HTR-8/SVneo (cell line): ENCODE measurements at regions not wholly inside any gene's neighbourhood (a gene's known extent, or its start where the extent isn't known, plus 50 kb on each side); places are given as distances from the start of the nearest gene placed in this dataset.

ENCODE experiments used
- DNase-seq: peaks from one replicate; pipeline ENCODE4 v3.0.0; 2011; ENCODE audit warnings: low spot score, mixed read lengths; ENCODE audit not compliant: insufficient read length
- FAIRE-seq: peaks from 2 replicates; lab custom pipeline; 2011; peaks lifted over from hg19 to GRCh38; lab: Jason Lieb, UNC

DNA sequence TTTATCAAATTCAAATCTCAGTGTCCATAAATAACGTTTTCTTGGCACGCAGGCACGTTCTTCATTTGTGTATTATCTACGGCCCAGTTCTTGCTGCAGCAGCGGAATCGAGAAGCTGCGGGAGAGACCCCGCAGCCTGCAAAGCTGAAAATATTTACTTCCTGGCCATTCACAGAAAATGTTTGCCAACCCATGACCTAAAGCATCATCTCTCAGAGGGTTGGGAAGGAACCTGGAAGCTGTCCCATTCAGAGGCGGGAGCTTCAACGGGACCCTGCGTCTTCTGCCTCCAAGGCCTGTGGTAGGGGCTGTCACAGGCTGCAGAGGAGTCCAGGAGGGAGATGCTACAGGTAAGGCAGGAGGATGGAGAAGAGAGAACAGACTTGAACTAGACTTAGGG lies 319.2 kb downstream of the MN1 start:
- FAIRE-seq, result no peak
- no peak for DNase-seq

DNA sequence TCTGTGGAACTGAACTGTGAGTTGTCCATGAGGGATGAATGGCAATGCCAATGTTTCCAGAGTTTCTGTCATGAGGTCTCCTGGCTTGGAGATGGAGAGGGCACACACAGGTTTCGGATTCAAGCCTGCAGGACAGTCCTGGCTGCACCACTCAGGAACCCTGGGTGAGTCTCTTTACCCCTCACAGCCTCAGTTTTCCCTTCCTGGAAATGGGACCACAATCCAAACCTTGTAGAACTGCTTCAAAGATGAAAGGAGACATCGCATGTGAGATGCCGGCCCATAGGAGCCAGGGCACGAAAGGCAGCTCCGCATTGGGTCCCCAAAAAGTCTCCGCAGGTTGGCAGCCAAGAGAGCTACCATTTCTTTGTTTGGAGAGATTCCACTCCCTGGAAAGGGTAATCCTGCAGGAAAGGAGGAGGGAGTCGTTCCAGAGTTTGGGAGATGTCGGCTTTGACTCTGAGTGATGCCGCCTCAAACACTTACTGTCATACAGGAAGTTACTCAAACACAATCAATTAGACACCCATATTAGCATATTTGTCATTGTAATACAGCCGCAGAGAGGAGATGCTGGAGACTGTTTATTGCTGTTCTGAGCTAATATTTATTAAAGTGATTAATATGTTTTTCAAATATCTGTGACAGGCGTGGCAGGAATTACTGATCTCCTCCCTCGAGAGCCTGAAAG lies 318.3 kb downstream of the MN1 start:
- no peak for FAIRE-seq
- DNase-seq, result no peak

DNA sequence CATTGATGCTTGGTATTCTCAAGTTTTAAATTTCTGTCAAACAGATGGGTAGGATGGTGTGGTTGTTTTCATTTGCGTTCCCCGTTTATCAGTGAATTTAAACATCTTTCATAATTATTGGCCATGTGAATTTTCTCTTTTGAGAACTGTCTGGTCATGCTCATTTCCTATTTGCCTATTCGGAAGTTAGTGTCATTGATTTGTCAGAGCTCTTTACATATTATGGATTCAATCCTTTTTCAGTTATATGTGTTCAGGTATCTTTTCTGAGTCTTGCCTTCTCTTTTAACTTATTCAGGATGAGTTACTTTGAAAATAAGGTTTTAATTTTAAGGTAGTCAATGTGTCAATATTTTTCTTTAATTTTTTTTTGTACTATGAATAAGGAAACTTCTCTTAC lies 315.7 kb downstream of the MN1 start:
- DNase-seq, result no peak
- FAIRE-seq, result no peak

DNA sequence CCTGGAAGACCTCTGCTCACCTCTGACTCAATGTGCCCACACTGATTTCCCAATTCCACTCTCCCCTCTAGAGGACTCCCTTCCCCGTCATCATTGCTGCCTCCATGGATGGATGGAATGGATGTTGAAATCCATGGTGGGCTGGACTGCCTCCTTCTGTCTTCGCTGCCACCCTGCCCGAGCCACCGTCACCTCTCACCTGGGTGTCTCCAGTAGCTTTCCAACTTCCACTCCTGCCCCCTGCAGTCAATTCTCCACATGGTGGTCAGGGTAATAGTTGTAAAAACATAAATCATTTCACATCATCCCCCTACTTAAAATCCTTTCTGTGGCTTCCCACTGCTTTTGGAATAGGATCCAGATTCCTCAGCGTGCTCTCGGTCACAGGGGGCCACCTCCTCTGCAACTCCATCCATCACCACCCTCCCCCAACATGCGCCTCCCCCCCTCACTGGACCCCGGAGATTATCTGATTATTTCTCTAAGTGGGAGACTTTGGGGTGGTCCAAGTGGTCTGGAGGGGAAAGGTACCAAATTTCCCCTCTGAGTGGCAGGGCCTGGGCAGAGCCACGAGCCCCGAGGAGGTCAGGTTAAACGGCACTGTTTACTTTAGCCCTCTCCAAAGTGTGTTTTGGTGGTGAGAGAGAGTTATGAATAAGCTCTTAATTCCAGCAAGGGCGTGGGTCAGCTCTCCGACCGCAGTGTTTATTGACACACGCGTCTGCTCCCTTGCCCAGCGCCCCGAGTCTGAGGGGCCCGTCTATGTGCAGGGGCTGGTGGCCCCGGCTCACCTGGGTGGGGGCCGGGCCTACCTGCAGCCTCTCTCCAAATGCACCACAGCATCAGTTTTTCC lies 313.7 kb downstream of the MN1 start:
- no peak for DNase-seq
- FAIRE-seq, result no peak

DNA sequence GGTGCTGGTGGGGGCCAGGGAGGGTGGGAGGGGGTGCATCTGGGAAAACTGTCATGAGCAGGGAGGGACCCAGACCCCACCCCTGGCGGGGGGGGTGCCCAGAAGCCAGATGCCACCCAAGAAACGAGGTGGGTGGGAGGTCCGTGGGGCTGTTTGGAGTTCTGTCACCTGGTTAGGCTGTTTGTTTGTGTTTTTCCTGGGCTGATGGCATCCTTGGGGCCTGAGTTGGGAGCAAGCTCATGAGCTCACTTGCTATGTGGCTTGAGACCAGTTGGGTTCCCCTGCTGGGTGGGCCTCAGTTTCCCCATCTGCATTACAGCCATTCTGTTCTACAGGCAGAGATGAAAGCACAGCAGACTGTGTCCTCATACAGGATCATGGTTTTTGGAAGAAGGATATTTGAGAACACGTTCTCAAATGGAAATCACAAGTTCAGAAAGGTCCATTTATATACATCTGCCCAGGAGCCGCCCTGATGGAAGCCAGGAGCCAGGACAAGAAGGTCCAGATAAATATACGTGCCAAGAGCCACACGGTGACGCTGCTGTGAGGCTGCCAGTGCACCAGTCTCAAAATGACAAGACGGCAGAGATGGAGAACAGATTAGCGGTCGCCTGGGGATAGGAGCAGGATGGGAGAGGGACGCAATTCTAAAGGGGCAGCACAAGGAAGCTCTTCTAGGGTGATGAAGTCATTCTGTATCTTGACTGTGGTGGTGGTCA lies 312.9 kb downstream of the MN1 start:
- no peak for FAIRE-seq

DNA sequence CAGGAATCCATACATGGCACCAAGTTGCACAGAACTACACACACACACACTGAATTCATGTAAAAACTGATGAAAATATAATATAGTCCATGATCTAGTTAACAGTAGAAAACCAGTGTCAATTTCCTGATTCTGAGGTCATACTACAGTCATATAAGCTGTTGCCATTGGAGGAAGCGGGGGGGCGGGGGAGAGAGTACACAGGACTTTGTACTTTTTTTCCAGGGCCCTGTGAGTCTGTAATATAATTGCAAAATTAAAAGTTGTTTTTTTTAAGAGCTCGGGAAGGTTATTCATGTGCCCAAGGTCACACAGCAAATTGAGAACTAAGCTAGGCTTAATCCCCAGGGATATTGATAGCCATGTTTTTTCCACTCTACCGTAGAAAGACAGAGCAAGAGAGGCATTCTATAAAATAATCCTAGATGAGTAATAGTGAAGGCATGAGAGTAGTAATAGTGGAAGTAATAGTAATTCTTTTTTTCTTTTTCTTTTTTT lies 312.3 kb downstream of the MN1 start:
- DNase-seq (no peak), FAIRE-seq (no peak)

More for the DNA sequence above, 312.9 kb downstream of the MN1 start:
- DNase-seq, result no peak

DNA sequence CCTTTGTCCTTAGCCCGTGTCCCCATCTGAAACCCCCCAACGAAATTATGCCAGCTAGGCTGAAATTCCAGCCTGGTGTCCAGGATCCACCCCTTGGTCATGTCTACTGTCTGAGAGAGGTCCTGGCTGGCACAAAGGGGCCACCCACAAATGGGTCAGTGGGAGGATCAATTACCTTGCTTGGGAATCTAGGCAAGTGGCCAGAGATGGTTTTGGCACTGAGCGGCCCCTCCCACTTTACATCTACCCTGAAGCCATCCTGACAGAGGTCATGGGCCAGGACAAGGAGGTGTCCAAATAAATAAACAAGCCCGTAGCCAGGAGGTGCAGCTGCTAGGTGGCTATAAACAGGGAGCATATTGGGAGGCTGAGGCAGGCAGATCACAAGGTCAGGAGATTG lies 311.5 kb downstream of the MN1 start:
- DNase-seq (no peak), FAIRE-seq (no peak)

DNA sequence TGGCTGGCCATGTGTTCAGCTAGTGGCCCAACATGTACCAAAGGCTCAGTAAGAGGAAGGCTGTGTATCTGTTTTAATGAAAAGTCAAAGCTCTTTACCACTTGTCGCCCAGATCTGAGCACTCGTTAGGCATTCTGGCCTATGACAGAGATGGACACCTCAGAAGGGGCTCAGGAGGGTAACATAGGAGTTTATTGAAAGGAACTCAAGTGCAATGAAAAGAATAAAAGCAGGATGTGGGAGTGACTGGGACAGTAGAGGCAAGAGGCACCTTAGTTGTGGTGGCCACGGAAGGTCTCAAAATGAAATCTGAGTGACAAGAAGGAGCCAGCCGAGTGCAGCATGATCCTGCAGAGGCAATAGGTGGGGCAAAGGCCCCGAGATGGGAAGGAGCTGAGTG lies 309.7 kb downstream of the MN1 start:
- DNase-seq, result no peak
- no peak for FAIRE-seq

DNA sequence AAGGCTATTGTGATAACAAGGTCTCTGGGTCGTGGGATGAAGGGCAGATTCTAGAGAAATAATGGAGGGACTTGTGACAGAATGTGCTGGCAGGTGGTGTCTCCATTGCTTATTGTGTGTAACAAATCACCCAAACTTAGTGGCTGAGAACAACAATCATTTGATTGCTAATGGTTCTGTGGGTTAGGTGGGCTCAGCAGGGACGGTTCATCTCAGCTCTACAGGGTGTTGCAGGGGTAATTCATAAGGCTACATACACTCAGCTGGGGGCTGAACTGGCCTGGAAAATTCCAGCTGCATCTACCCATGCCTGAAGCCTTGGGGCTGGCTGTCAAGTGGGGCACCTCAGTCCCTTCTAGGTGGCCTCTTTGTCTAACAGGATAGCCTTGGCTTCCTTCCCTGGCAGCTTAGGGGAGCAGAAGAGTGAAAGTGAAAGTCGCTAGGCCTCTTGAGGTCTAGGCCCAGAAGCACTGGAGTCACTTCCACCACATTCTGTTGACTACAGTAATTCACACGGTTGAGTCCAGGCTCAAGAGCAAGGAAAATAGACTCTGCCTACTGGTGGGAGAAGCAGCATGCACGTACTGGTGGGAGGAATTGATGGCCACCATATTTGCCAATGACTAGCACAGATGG lies 308.9 kb downstream of the MN1 start:
- DNase-seq (no peak), FAIRE-seq (no peak)

DNA sequence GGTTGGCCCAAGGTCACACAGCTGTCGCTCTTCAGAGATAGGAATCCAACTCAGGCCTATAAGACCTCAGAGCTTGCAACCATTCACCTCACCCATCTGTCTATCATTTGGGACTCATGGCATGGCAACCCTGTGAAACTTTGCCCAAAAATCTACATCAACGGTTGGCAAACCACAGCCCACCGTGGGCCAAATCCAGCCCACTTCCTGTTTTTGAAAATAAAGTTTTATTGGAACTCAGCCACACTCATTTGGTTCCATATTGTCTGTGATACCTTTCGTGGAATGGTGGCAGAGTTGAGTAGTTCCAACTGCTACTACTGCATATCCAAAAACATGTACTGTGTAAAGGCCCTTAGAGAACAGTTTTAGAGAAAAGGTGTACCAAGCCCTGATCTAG lies 307.8 kb downstream of the MN1 start:
- no peak for FAIRE-seq
- DNase-seq, result no peak

DNA sequence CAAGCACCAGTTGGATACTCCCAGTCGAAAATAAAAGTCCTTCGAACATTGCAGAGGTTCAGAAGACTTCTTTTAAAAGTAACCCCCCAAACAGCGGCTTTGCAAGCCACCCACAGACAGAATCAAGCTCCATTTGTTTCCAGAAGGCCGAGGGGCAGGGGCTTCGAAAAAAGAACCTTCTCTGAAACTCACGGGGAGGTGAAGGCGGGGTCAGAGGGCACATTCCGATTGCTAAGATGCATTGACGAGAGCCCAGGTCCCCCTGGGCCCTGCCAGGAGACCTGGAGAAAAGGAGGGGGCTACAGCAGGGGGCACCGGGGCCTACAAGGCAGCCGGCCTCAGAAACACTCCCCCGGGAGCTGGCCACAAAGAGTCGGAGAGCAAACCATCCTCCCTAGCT lies 306.8 kb downstream of the MN1 start:
- DNase-seq (no peak), FAIRE-seq (no peak)

DNA sequence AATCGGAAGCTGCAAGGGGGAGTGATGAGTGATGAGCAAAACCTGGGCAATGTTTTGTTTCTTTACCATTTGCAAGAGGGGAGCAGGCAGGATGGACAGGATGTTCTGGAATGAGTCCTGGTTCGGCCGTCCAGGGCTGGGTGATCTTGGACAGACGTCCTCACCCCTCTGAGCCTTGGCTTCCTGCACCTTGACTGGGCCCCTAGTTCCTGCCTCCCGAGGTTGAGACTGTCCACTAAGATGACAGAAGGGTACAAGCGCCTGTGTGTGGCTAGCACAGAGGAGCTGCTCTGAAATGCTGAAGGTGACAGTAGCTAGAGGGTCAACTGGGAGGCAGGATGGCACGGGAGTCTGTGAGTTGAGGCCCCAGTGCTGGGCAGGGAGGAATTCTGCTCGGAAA lies 306.2 kb downstream of the MN1 start:
- no peak for FAIRE-seq
- DNase-seq, result no peak

DNA sequence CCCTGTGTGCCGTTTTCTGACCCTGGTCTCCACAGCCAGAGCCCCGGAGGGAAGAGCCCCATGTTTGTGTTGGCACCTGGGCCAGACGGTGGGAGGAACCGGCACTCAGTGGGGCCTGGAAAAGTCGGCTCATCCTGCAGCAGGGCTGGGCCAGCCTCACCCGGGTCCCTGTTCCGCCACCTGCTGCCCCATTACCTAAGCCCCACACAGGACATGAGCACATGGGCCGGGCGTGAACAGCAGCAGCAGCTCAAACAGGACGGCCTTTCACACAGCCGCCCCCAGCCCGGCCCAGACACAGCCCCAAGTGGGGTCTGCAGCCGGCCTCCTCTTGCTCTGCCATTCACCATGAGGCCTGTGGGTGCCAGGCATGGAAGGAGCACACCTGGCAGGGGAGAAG lies 302.4 kb downstream of the MN1 start:
- FAIRE-seq (no peak), DNase-seq (no peak)

DNA sequence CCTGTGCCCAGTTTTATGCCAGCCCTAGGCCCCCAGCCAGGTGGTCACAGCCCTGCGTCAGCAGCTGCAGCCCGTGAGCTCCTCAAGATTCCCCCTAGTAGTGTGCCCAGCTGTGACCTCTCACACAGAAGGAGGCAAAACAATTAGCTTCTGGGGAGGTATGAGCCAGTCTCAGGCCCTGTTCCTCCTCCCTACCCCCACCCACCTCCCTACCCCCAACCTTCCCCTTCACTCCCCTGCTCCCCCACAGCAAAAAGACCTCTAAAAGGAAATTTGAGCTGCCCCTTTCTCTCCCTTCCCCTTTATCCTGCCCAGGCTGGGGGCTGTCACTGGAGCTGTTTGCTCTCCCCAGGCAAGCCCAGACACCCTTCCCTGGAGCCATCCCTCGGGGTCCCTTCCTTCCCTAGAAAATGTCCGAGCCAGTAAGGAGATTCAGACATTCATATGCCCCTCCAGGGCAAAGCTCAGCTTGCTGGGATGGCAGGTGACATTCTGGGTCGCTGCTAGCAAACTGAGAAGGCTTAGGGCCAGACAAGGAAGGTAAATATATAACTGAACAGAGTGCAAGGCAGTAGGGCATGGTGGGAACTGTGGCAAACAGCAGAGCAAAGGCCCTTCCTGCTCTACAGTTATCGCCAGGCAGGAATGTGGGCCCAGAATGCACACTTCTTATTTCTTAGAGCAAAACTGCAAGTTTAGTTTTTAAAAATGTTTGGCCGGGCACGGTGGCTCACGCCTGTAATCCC lies 300.2 kb downstream of the MN1 start:
- no peak for FAIRE-seq
- DNase-seq, result no peak

DNA sequence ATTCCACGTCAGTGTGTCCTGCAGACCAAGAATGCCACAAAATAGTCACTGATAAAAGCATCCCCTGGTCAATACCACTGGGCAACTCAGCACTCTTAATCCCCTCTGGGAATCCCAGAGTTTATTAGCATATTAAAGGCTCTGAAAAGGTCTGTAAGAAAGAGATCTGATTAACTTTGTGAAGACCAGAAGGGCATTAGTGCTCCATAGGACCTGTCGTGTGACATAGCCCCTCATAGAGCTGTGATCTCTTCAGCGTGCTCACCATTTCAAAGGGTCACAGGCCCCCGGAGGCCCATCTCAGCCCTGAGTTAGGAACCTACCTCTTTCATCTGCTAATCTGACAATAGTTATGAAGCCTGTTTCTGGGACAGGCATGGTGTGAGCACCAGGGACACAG lies 299.2 kb downstream of the MN1 start:
- DNase-seq (no peak), FAIRE-seq (no peak)

DNA sequence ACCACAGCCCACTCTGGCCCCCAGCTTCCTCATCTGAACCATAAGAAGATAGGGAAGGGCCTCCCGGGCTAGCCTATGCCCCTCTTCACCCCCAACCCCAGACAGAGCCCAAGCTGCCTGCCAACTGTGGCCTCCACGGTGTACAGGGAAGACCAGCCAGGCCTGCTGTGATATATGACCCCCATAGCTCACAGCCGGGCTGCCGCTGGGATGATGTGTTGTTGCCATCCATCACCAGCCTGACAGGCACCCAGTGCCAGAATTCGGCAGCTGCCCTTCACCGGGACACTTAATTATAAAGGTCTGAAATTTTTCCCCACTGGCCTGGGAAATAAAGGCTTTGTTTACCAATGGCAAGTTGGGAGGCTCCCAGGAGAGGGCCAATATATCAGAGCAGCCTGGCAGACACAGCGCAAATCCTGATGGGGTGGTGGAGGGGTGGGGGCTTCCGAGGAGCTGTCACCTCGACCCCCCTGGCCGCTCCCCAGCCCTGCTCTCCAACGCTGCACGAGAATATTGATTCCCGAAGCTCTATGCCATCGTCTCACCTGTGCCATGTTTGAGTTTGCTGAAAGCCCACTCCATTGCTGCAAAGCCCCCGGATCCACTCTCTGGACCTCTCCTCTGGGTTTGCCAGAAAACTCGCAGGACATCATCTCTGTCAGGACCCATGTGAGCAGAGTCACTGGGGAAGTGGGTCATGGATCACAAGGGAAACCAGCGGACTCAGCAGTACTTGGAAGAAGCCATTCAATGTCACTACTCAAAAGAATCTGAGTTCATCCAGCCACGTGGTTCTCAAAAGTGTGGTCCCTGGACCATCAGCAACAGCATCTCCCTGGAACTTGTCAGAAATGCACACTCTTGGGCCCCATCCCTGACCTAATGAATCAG lies 296.9 kb downstream of the MN1 start:
- DNase-seq (no peak), FAIRE-seq (no peak)

DNA sequence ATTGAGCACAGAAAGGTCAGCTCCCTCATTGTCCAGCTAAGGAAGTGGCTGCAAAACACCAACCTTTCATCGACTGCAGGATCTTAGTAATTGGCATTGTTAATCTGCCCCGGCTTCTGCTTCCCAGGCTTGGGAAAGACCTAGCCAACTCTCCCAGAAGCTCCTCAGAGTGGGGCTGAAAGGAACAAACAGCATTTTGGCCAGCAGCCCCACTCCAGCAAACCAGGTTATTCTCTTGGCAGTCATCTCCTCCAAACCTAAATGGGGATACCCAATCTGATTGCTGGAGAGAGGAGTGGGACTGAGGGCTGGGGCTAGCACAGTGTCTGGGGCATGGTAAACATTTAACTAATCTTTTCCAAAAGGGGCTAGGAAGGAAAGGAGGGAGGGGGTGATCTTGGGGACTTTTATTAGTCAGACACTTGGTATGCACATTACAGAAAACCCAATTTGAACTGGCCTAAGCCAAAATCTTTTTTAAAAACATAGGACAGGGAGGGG lies 294.4 kb downstream of the MN1 start:
- FAIRE-seq, result no peak
- DNase-seq, result no peak

DNA sequence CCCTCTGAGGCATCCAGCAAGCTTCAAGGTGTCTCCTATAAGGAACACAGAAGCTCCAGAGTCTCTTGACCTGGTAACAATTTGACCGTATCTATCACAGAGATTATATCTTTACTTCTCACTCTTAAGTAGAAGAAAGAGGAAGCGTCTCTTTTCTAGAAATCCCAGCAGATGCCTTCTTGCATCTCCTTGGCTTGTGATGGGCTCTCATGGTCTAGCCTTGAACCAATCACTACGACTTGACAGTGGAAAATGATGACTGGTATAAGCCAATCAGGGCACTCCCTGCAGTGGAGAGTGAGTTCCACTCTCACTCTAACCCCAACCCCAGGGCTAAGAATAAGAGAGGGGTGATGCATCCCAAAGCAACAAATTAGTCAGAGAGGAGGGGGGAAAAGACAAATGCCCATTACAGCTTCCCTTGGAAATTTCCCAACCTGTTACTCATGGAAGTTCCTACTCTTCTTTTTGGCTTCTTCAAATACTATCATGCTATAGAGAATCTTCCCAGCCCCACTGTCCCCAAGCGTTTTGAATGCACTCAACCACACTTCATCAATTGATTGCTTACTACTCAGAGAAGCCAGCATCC lies 293.5 kb downstream of the MN1 start:
- FAIRE-seq (no peak), DNase-seq (no peak)
